ENCODE measurements at regions not wholly inside any gene's neighbourhood (a gene's known extent, or its start where the extent isn't known, plus 50 kb on each side); places are given as distances from the start of the nearest gene placed in this dataset.

GRCh38 chr6:100247123-100247522 lies 217.6 kb downstream of the SIM1 start:
- TF ChIP-seq CTCF (IDR thresholded peaks at IDR 0.05; ENCODE audit: low read depth, low read length), result no peak
- Histone ChIP-seq H3K4me3 (no peak overlapping the region), H3K27ac (no peak overlapping the region), H3K4me1 (ENCODE audit: low read depth) (no peaks in the 10 kb centered on the region), H3K27me3 (no peaks in the 10 kb centered on the region), H3K9me3 (ENCODE audit: low read depth) (no peaks in the 10 kb centered on the region), H3K36me3 (no peaks in the 10 kb centered on the region)
- DNase-seq (ENCODE audit: low read depth in 1 of 2, low spot score in 1 of 2), result no peak

GRCh38 chr6:100246206-100246605 lies 218.5 kb downstream of the SIM1 start:
- no peaks in the 10 kb centered on the region for H3K9me3 ChIP-seq (ENCODE audit: low read depth)
- DNase-seq (ENCODE audit: low read depth in 1 of 2, low spot score in 1 of 2), result no peak
- no peaks in the 10 kb centered on the region for H3K27me3 ChIP-seq
- no peaks in the 10 kb centered on the region for H3K4me1 ChIP-seq (ENCODE audit: low read depth)
- H3K4me3 ChIP-seq, result no peak overlapping the region
- H3K27ac ChIP-seq, result no peak overlapping the region
- no peaks in the 10 kb centered on the region for H3K36me3 ChIP-seq
- no peak for TF ChIP-seq CTCF (IDR thresholded peaks at IDR 0.05; ENCODE audit: low read depth, low read length)

GRCh38 chr6:100240798-100241197 lies 223.9 kb downstream of the SIM1 start:
- Histone ChIP-seq H3K27ac (no peak overlapping the region), H3K4me3 (no peak overlapping the region), H3K27me3 (no peaks in the 10 kb centered on the region), H3K4me1 (ENCODE audit: low read depth) (no peaks in the 10 kb centered on the region), H3K36me3 (no peaks in the 10 kb centered on the region), H3K9me3 (ENCODE audit: low read depth) (no peaks in the 10 kb centered on the region)
- no peak for DNase-seq (ENCODE audit: low read depth in 1 of 2, low spot score in 1 of 2)
- TF ChIP-seq CTCF (IDR thresholded peaks at IDR 0.05; ENCODE audit: low read depth, low read length), result no peak

GRCh38 chr6:100237821-100238220 lies 226.9 kb downstream of the SIM1 start:
- no peaks in the 10 kb centered on the region for H3K9me3 ChIP-seq (ENCODE audit: low read depth)
- DNase-seq (ENCODE audit: low read depth in 1 of 2, low spot score in 1 of 2), result no peak
- no peak overlapping the region for H3K27ac ChIP-seq
- H3K4me1 ChIP-seq (ENCODE audit: low read depth), result no peaks in the 10 kb centered on the region
- H3K4me3 ChIP-seq, result no peak overlapping the region
- no peaks in the 10 kb centered on the region for H3K36me3 ChIP-seq
- no peaks in the 10 kb centered on the region for H3K27me3 ChIP-seq
- no peak for TF ChIP-seq CTCF (IDR thresholded peaks at IDR 0.05; ENCODE audit: low read depth, low read length)

GRCh38 chr6:100236389-100236788 lies 228.3 kb downstream of the SIM1 start:
- Histone ChIP-seq H3K9me3 (ENCODE audit: low read depth) (no peaks in the 10 kb centered on the region), H3K27me3 (no peaks in the 10 kb centered on the region), H3K4me3 (no peak overlapping the region), H3K4me1 (ENCODE audit: low read depth) (no peaks in the 10 kb centered on the region), H3K27ac (no peak overlapping the region), H3K36me3 (no peaks in the 10 kb centered on the region)
- DNase-seq (ENCODE audit: low read depth in 1 of 2, low spot score in 1 of 2), result no peak
- TF ChIP-seq CTCF (IDR thresholded peaks at IDR 0.05; ENCODE audit: low read depth, low read length), result no peak

- Histone ChIP-seq H3K4me1 (ENCODE audit: low read depth) (no peaks in the 10 kb centered on the region), H3K27ac (no peak overlapping the region), H3K36me3 (no peaks in the 10 kb centered on the region), H3K9me3 (ENCODE audit: low read depth) (no peaks in the 10 kb centered on the region), H3K4me3 (no peak overlapping the region), H3K27me3 (no peaks in the 10 kb centered on the region)
- no peak for TF ChIP-seq CTCF (IDR thresholded peaks at IDR 0.05; ENCODE audit: low read depth, low read length)
- DNase-seq (ENCODE audit: low read depth in 1 of 2, low spot score in 1 of 2), result no peak
These were observed 229.1 kb downstream of the SIM1 start for GRCh38 chr6:100235631-100236030.
